Upper lobe of left lung (tissue), 6 donors: ENCODE measurements at regions not wholly inside any gene's neighbourhood (a gene's known extent, or its start where the extent isn't known, plus 50 kb on each side); places are given as distances from the start of the nearest gene placed in this dataset.

ENCODE experiments used
- ATAC-seq, 2 donors: fragments of 200-7000 bp; cut with Tn5 transposase; one replicate each; pipeline ENCODE4 v1.9.1; 2022; ENCODE audit warnings: mild to moderate bottlenecking in 2 of 2, moderate library complexity in 2 of 2; ENCODE audit not compliant: low FRiP score in 2 of 2
- DNase-seq, 2 donors: peaks; one replicate each; pipeline ENCODE4 v3.0.0-alpha.2; 2019 to 2020
- H3K27ac ChIP-seq, 4 donors: fragments of 200-600 bp; sonication (generic); one replicate each; pipeline ENCODE4 v1.5.1; 2016 to 2019
- H3K27me3 ChIP-seq, 4 donors: fragments of 200-600 bp; sonication (generic); one replicate each; pipeline ENCODE4 v1.5.1; 2017 to 2019
- H3K36me3 ChIP-seq, 4 donors: fragments of 200-600 bp; sonication (generic); one replicate each; pipeline ENCODE4 v1.5.1; 2016 to 2019
- H3K4me1 ChIP-seq, 4 donors: fragments of 200-600 bp; sonication (generic); one replicate each; pipeline ENCODE4 v1.5.1; 2018 to 2019
- H3K4me3 ChIP-seq, 4 donors: fragments of 200-600 bp; sonication (generic); one replicate each; pipeline ENCODE4 v1.5.1; 2017 to 2019; ENCODE audit warnings: mild to moderate bottlenecking in 2 of 4, moderate library complexity in 1 of 4
- H3K9me3 ChIP-seq, 4 donors: fragments of 200-600 bp; sonication (generic); one replicate each; pipeline ENCODE4 v1.5.1; 2018 to 2019
- EP300 ChIP-seq, 4 donors: sonication (generic); formaldehyde crosslinking; IDR thresholded peaks; one replicate each; pipeline ENCODE4 v1.5.1; 2017; ENCODE audit warnings: antibody characterized with exemption in 4 of 4, control low read depth in 2 of 4
- POLR2A ChIP-seq, 4 donors: fragments of 450-650 bp; IDR thresholded peaks; one replicate each; pipeline ENCODE4 v1.5.1; 2016 to 2017; ENCODE audit warnings: antibody characterized with exemption in 4 of 4, mild to moderate bottlenecking in 2 of 4
- POLR2AphosphoS5 ChIP-seq, 2 donors: sonication (generic); formaldehyde crosslinking; IDR thresholded peaks; one replicate each; pipeline ENCODE4 v1.5.1; 2017; ENCODE audit warnings: antibody characterized with exemption in 2 of 2
- WGBS, 2 donors: methylation state at CpG; one replicate each; pipeline ENCODE4 v1.1.5; 2017 to 2018; 5-methylcytosine and 5-hydroxymethylcytosine counted together
- TF ChIP-seq, protein P1 (sequence below), 6 experiments: fragments of 450-650 bp in 4 of 6; fragments of 200-600 bp in 2 of 6; sonication (generic) in 2 of 6; IDR thresholded peaks; one replicate each; pipeline ENCODE4 v1.5.1; 2016 to 2019; ENCODE audit warnings: antibody characterized with exemption in 6 of 6
- donor health status: DM: no; HTN: no; CAD: no; lungs with moderate emphysema.
- donor health status: DM: no; HTN: yes; CAD: no; lungs with severe emphysema.

DNA sequence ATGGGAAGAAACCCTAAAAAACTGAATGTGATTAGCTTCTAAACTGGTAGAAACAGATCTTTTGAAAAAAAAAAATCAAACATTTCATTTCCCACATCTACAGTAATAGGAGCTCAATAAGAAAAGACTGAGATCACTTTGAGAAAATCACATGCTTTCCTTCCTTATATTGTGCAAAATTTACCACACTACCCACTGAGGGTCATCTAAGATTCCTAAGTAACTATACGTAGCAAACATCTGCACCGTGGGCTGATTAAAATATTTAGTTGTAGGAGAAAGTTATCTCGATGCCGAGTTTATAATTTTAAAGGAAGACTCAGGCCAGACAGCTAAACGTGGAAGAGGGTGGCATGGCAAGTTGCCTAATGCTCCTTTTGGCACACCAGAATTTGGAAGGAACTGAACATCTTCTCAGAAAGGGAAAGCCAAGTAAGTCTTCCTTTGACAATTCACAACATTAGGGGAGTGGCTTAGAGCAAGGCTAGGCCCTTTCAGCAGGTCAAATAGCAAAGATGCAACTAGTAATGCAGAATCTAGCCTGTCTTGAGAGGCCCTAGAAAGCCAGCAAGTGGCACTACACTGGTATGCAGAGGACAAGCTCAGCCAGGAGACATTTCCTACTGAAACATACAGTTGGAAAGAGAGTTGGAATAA is 128.0 kb downstream of the TMA16 start:
- Histone ChIP-seq H3K36me3 (no peaks in the 10 kb centered on the region), H3K4me1 (no peaks in the 10 kb centered on the region), H3K9me3 (no peaks in the 10 kb centered on the region), H3K27ac (peak overlapping the region in 2 of 4 donors; percentile 23 to 45), H3K27me3 (no peaks in the 10 kb centered on the region), H3K4me3 (no peak overlapping the region)
- 60 to 67% methylated on average over 5 of the region's 5 CpGs for WGBS, 2 donors
- DNase-seq (no peak), ATAC-seq (peak in 1 of 2 donors; percentile 75)
- TF ChIP-seq, protein P1, sequence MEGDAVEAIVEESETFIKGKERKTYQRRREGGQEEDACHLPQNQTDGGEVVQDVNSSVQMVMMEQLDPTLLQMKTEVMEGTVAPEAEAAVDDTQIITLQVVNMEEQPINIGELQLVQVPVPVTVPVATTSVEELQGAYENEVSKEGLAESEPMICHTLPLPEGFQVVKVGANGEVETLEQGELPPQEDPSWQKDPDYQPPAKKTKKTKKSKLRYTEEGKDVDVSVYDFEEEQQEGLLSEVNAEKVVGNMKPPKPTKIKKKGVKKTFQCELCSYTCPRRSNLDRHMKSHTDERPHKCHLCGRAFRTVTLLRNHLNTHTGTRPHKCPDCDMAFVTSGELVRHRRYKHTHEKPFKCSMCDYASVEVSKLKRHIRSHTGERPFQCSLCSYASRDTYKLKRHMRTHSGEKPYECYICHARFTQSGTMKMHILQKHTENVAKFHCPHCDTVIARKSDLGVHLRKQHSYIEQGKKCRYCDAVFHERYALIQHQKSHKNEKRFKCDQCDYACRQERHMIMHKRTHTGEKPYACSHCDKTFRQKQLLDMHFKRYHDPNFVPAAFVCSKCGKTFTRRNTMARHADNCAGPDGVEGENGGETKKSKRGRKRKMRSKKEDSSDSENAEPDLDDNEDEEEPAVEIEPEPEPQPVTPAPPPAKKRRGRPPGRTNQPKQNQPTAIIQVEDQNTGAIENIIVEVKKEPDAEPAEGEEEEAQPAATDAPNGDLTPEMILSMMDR (IDR thresholded peaks at IDR 0.05), result no peak
- TF ChIP-seq POLR2A (IDR thresholded peaks at IDR 0.05) (no peak), POLR2AphosphoS5 (IDR thresholded peaks at IDR 0.05) (no peak), EP300 (IDR thresholded peaks at IDR 0.05) (no peak)

DNA sequence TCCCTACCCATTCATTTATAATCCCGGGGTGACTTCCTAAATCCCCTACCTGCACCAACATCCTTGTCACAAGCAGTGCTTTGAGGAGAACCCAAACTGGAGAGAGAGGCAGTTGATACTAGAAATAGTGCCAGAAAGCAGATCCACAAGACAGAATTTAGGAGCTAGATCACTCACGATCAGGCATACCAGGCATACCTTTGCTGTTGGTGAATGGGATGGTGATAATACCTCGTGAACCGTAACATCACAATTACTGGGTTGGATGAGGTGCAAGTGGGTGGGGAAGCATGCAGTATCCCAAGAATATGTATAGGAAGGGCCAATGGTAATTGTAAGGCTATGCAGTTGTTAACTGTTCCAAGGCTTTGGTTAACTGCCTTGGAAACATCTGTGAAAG is 129.3 kb downstream of the TMA16 start:
- WGBS, 2 donors, result 82 to 90% methylated on average over 4 of the region's 4 CpGs
- Histone ChIP-seq H3K27me3 (no peaks in the 10 kb centered on the region), H3K4me3 (no peak overlapping the region), H3K36me3 (no peaks in the 10 kb centered on the region), H3K9me3 (no peaks in the 10 kb centered on the region), H3K27ac (no peak overlapping the region), H3K4me1 (no peaks in the 10 kb centered on the region)
- no peak for TF ChIP-seq POLR2AphosphoS5 (IDR thresholded peaks at IDR 0.05)
- TF ChIP-seq POLR2A (IDR thresholded peaks at IDR 0.05), result no peak
- TF ChIP-seq, protein P1 (IDR thresholded peaks at IDR 0.05), result no peak
- TF ChIP-seq EP300 (IDR thresholded peaks at IDR 0.05), result no peak
- DNase-seq, result no peak
- no peak for ATAC-seq

DNA sequence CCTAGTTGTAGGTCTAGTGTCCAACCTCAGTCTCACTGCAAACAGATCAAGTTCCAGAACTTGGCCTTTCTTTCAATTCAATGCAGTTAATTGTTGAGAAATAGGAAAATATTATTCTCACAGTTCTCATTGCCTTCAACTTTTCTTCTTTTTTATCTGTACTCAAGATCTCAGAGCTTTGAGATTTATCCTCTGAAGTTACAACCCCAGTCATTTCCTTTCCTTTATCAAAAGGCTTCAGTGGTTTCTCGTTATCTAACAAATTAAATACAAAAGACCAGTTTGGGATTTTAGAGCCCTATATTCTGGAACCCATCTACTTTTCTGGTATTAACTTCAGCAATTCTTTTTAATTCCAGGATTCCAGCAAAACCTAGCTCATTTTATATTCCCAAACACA is 130.2 kb downstream of the TMA16 start:
- Histone ChIP-seq H3K36me3 (no peaks in the 10 kb centered on the region), H3K9me3 (no peaks in the 10 kb centered on the region), H3K4me3 (no peak overlapping the region), H3K27ac (no peak overlapping the region), H3K27me3 (no peaks in the 10 kb centered on the region), H3K4me1 (no peaks in the 10 kb centered on the region)
- ATAC-seq, result no peak
- no peak for DNase-seq
- WGBS, 2 donors, result 63 to 65% methylated on average over 1 of the region's 1 CpG
- TF ChIP-seq, protein P1 (IDR thresholded peaks at IDR 0.05), result no peak
- TF ChIP-seq POLR2A (IDR thresholded peaks at IDR 0.05) (no peak), POLR2AphosphoS5 (IDR thresholded peaks at IDR 0.05) (no peak), EP300 (IDR thresholded peaks at IDR 0.05) (no peak)

DNA sequence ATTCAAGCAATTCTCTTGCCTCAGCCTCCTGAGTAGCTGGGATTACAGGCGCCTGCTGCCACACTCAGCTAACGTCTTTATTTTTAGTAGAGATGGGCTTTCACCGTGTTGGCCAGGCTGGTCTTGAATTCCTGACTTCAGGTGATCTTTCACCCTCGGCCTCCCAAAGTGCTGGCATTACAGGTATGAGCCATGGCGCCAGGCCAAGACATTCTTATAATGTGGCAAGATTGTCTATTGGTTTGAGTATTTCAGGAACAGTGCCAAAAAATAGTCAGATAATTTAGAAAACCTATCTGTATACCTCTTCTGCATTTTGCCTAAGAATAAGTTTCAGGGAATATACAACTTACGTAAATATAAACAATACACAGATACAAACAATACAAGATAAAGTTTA is 136.8 kb downstream of the TMA16 start:
- Histone ChIP-seq H3K9me3 (no peaks in the 10 kb centered on the region), H3K4me1 (no peaks in the 10 kb centered on the region), H3K27me3 (no peaks in the 10 kb centered on the region), H3K27ac (no peak overlapping the region), H3K4me3 (no peak overlapping the region), H3K36me3 (no peaks in the 10 kb centered on the region)
- ATAC-seq (no peak), DNase-seq (no peak)
- no peak for TF ChIP-seq EP300 (IDR thresholded peaks at IDR 0.05)
- no peak for TF ChIP-seq POLR2A (IDR thresholded peaks at IDR 0.05)
- TF ChIP-seq, protein P1 (IDR thresholded peaks at IDR 0.05), result no peak
- no peak for TF ChIP-seq POLR2AphosphoS5 (IDR thresholded peaks at IDR 0.05)
- WGBS, 2 donors, result 92 to 93% methylated on average over 6 of the region's 6 CpGs

DNA sequence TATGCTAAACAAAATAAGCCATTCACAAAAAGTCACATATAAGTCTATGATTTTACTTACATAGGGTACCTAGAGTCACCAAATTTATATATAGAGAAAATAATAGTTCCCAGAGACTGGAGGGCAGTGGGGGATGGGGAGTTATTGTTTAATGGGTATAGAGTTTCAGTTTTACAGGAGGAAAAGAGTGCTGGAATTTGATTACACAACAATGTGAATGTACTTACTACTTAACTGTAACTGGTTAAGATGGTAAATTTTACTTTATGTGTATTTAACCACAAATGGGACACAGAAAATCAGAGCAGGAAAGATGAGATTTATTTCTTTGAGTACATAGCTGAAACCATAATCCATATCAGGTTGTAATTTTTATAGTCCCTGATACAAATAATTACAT is 144.4 kb downstream of the TMA16 start:
- no peaks in the 10 kb centered on the region for H3K4me1 ChIP-seq
- H3K4me3 ChIP-seq, result no peak overlapping the region
- ATAC-seq (no peak), DNase-seq (no peak)
- H3K36me3 ChIP-seq, result no peaks in the 10 kb centered on the region
- no peaks in the 10 kb centered on the region for H3K27me3 ChIP-seq
- TF ChIP-seq, protein P1 (IDR thresholded peaks at IDR 0.05), result no peak
- H3K9me3 ChIP-seq, result no peaks in the 10 kb centered on the region
- no peak overlapping the region for H3K27ac ChIP-seq
